Fibroblast of lung (primary cell): ENCODE measurements at regions not wholly inside any gene's neighbourhood (a gene's known extent, or its start where the extent isn't known, plus 50 kb on each side); places are given as distances from the start of the nearest gene placed in this dataset.

ENCODE experiments used
- EZH2 ChIP-seq: IDR thresholded peaks from 2 replicates; pipeline ENCODE4 v1.5.1; 2012; ENCODE audit warnings: low read length, control low read depth, mild to moderate bottlenecking; ENCODE audit errors: missing control alignments
- TF ChIP-seq, protein P1 (sequence below), 2 donors: IDR thresholded peaks in 1 of 2; conservative IDR thresholded peaks in 1 of 2; 1 replicate in 1 of 2; 2 replicates in 1 of 2; pipeline ENCODE4 v1.5.1; 2011 to 2012; ENCODE audit warnings: low read length in 2 of 2, control low read depth in 1 of 2, inconsistent platforms in 1 of 2, low read depth in 1 of 2, mild to moderate bottlenecking in 1 of 2

DNA sequence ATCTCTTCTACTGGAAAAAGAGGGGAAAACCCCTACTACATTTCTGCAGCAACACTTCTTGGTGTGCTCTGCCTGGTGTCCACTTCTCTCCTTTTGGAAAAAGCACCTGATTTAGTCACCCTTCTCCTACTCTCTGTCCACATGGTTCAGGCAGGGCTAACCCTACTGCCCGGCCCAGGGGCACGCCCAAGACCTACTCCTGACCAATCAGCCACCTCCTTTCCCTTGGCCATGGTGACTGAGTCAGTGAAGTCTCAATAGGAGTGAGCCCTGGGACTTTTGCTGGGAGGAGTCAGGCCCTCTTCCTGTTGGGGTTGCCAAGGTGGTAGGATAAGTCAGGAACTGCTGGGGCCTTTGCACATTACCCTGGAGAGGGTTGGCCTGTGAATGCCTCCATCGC, 52.5 kb upstream of the MYL2 start:
- TF ChIP-seq, protein P1, sequence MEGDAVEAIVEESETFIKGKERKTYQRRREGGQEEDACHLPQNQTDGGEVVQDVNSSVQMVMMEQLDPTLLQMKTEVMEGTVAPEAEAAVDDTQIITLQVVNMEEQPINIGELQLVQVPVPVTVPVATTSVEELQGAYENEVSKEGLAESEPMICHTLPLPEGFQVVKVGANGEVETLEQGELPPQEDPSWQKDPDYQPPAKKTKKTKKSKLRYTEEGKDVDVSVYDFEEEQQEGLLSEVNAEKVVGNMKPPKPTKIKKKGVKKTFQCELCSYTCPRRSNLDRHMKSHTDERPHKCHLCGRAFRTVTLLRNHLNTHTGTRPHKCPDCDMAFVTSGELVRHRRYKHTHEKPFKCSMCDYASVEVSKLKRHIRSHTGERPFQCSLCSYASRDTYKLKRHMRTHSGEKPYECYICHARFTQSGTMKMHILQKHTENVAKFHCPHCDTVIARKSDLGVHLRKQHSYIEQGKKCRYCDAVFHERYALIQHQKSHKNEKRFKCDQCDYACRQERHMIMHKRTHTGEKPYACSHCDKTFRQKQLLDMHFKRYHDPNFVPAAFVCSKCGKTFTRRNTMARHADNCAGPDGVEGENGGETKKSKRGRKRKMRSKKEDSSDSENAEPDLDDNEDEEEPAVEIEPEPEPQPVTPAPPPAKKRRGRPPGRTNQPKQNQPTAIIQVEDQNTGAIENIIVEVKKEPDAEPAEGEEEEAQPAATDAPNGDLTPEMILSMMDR (conservative IDR thresholded peaks at IDR 0.05 in 1 of 2, IDR thresholded peaks at IDR 0.05 in 1 of 2; ENCODE audit: low read depth in 1 of 2, low read length in 2 of 2): no peak
- TF ChIP-seq EZH2: no peak
